CD8-positive, alpha-beta memory T cell (primary cell): ENCODE measurements at regions not wholly inside any gene's neighbourhood (a gene's known extent, or its start where the extent isn't known, plus 50 kb on each side); places are given as distances from the start of the nearest gene placed in this dataset.

ENCODE experiments used
- CTCF ChIA-PET: fragments of 350-600 bp; sonication (Branson Sonifier 250); formaldehyde crosslinking; loops from one replicate; lab custom pipeline; 2021; ENCODE audit warnings: antibody characterized with exemption; lab: Charles Lee
- POLR2A ChIA-PET: fragments of 350-600 bp; sonication (Branson Sonifier 250); formaldehyde crosslinking; loops from one replicate; lab custom pipeline; 2021; ENCODE audit warnings: antibody characterized with exemption; lab: Charles Lee
- DNase-seq, 5 donors: peaks; one replicate each; pipeline versions ENCODE4 v3.0.0 to v3.0.0-alpha.2; 2020 to 2022; ENCODE audit warnings: mixed read lengths in 1 of 5
- H3K27ac ChIP-seq: one replicate; pipeline ENCODE4 v1.7.0; 2013; ENCODE audit warnings: low read depth, mild to moderate bottlenecking, low read length, moderate library complexity
- H3K27me3 ChIP-seq: 2 replicates; pipeline ENCODE4 v1.7.0; 2013; ENCODE audit warnings: low read length, mild to moderate bottlenecking; ENCODE audit not compliant: insufficient read depth, poor library complexity, severe bottlenecking
- H3K36me3 ChIP-seq: 2 replicates; pipeline ENCODE4 v1.7.0; 2013; ENCODE audit warnings: mild to moderate bottlenecking, low read length, moderate library complexity; ENCODE audit not compliant: insufficient read depth
- H3K4me1 ChIP-seq: 2 replicates; pipeline ENCODE4 v1.7.0; 2013; ENCODE audit warnings: mild to moderate bottlenecking, low read length, moderate library complexity; ENCODE audit not compliant: insufficient read depth
- H3K4me3 ChIP-seq: 2 replicates; pipeline ENCODE4 v1.7.0; 2013; ENCODE audit warnings: mild to moderate bottlenecking, low read length
- H3K9me3 ChIP-seq: 2 replicates; pipeline ENCODE4 v1.7.0; 2013; ENCODE audit warnings: mild to moderate bottlenecking, low read length
- H3K27ac Mint-ChIP-seq, 8 donors: one replicate each; pipeline ENCODE4 v1.8.0; 2020 to 2021; ENCODE audit warnings: mixed read lengths in 8 of 8, mild to moderate bottlenecking in 6 of 8, inconsistent platforms in 3 of 8, moderate library complexity in 3 of 8
- H3K27me3 Mint-ChIP-seq, 2 donors: one replicate each; pipeline ENCODE4 v1.8.0; 2020 to 2021; ENCODE audit warnings: mixed read lengths in 2 of 2, mild to moderate bottlenecking in 1 of 2, moderate library complexity in 1 of 2
- H3K36me3 Mint-ChIP-seq, 3 donors: one replicate each; pipeline ENCODE4 v1.8.0; 2020 to 2021; ENCODE audit warnings: mixed read lengths in 3 of 3, inconsistent platforms in 1 of 3, mild to moderate bottlenecking in 1 of 3
- H3K4me1 Mint-ChIP-seq, 3 donors: one replicate each; pipeline ENCODE4 v1.8.0; 2020 to 2021; ENCODE audit warnings: mixed read lengths in 3 of 3, inconsistent platforms in 1 of 3, mild to moderate bottlenecking in 1 of 3
- H3K4me3 Mint-ChIP-seq, 7 donors: one replicate each; pipeline ENCODE4 v1.8.0; 2020 to 2021; ENCODE audit warnings: mixed read lengths in 7 of 7, mild to moderate bottlenecking in 6 of 7, moderate library complexity in 4 of 7, inconsistent platforms in 2 of 7
- H3K9me3 Mint-ChIP-seq, 5 donors: one replicate each; pipeline ENCODE4 v1.8.0; 2020 to 2022; ENCODE audit warnings: mixed read lengths in 5 of 5, mild to moderate bottlenecking in 3 of 5, moderate library complexity in 2 of 5, inconsistent platforms in 1 of 5

GRCh38 chr2:15681089-15681885 lies 89.6 kb downstream of the DDX1 start:
- H3K27me3 ChIP-seq: no peaks in the 10 kb centered on the region
- no peak overlapping the region for H3K27ac Mint-ChIP-seq
- no peaks in the 10 kb centered on the region for H3K36me3 Mint-ChIP-seq
- ChIA-PET CTCF (no interaction called here), POLR2A (no interaction called here)
- H3K4me1 ChIP-seq: no peaks in the 10 kb centered on the region
- no peaks in the 10 kb centered on the region for H3K4me1 Mint-ChIP-seq
- H3K9me3 ChIP-seq: no peaks in the 10 kb centered on the region
- no peaks in the 10 kb centered on the region for H3K27me3 Mint-ChIP-seq
- no peaks in the 10 kb centered on the region for H3K9me3 Mint-ChIP-seq
- H3K4me3 ChIP-seq: no peak overlapping the region
- no peak overlapping the region for H3K27ac ChIP-seq
- no peak overlapping the region for H3K4me3 Mint-ChIP-seq
- no peak for DNase-seq
- H3K36me3 ChIP-seq: no peaks in the 10 kb centered on the region

- H3K4me1 Mint-ChIP-seq: no peaks in the 10 kb centered on the region
- DNase-seq: no peak
- H3K27ac Mint-ChIP-seq: no peak overlapping the region
- H3K9me3 Mint-ChIP-seq: no peaks in the 10 kb centered on the region
- Histone ChIP-seq H3K4me3 (no peak overlapping the region), H3K36me3 (no peaks in the 10 kb centered on the region), H3K27me3 (no peaks in the 10 kb centered on the region), H3K9me3 (no peaks in the 10 kb centered on the region), H3K4me1 (no peaks in the 10 kb centered on the region), H3K27ac (no peak overlapping the region)
- ChIA-PET CTCF (no interaction called here), POLR2A (no interaction called here)
- H3K4me3 Mint-ChIP-seq: no peak overlapping the region
- H3K27me3 Mint-ChIP-seq: no peaks in the 10 kb centered on the region
- H3K36me3 Mint-ChIP-seq: no peaks in the 10 kb centered on the region
These were observed 90.7 kb downstream of the DDX1 start for GRCh38 chr2:15682354-15682753.

GRCh38 chr2:15684161-15685039 lies 92.7 kb downstream of the DDX1 start:
- H3K4me3 Mint-ChIP-seq: no peak overlapping the region
- H3K27ac ChIP-seq: no peak overlapping the region
- H3K4me1 ChIP-seq: no peaks in the 10 kb centered on the region
- no peaks in the 10 kb centered on the region for H3K36me3 ChIP-seq
- peaks cover 2 to 7% of the 10 kb centered on the region in 2 donors for H3K27me3 Mint-ChIP-seq
- H3K9me3 Mint-ChIP-seq: no peaks in the 10 kb centered on the region
- CTCF ChIA-PET: no interaction called here
- no peaks in the 10 kb centered on the region for H3K4me1 Mint-ChIP-seq
- POLR2A ChIA-PET: no interaction called here
- no peaks in the 10 kb centered on the region for H3K27me3 ChIP-seq
- H3K27ac Mint-ChIP-seq: no peak overlapping the region
- H3K36me3 Mint-ChIP-seq: no peaks in the 10 kb centered on the region
- H3K9me3 ChIP-seq: no peaks in the 10 kb centered on the region
- DNase-seq: no peak
- H3K4me3 ChIP-seq: no peak overlapping the region

GRCh38 chr2:15685143-15685542 lies 93.5 kb downstream of the DDX1 start:
- H3K27ac Mint-ChIP-seq: no peak overlapping the region

GRCh38 chr2:15686643-15687042 lies 95.0 kb downstream of the DDX1 start:
- DNase-seq: no peak
- no peaks in the 10 kb centered on the region for H3K4me1 ChIP-seq
- H3K4me1 Mint-ChIP-seq: no peaks in the 10 kb centered on the region
- no peak overlapping the region for H3K27ac ChIP-seq
- no peaks in the 10 kb centered on the region for H3K9me3 ChIP-seq
- H3K4me3 Mint-ChIP-seq: no peak overlapping the region
- CTCF ChIA-PET: no interaction called here
- POLR2A ChIA-PET: no interaction called here
- no peak overlapping the region for H3K4me3 ChIP-seq
- H3K27me3 ChIP-seq: no peaks in the 10 kb centered on the region
- no peak overlapping the region for H3K27ac Mint-ChIP-seq
- H3K36me3 Mint-ChIP-seq: no peaks in the 10 kb centered on the region
- peaks cover 4 to 11% of the 10 kb centered on the region in 2 donors for H3K27me3 Mint-ChIP-seq
- H3K9me3 Mint-ChIP-seq: peaks cover 0 to 2% (median 0%) of the 10 kb centered on the region in 5 donors
- no peaks in the 10 kb centered on the region for H3K36me3 ChIP-seq

More at GRCh38 chr2:15685143-15685542, 93.5 kb downstream of the DDX1 start:
- H3K4me3 Mint-ChIP-seq: no peak overlapping the region
- no peaks in the 10 kb centered on the region for H3K36me3 ChIP-seq
- no peaks in the 10 kb centered on the region for H3K4me1 Mint-ChIP-seq
- no peak for DNase-seq
- H3K4me3 ChIP-seq: no peak overlapping the region
- H3K9me3 ChIP-seq: no peaks in the 10 kb centered on the region
- POLR2A ChIA-PET: no interaction called here
- H3K4me1 ChIP-seq: no peaks in the 10 kb centered on the region
- H3K27ac ChIP-seq: no peak overlapping the region
- H3K27me3 ChIP-seq: no peaks in the 10 kb centered on the region
- CTCF ChIA-PET: no interaction called here
- H3K36me3 Mint-ChIP-seq: no peaks in the 10 kb centered on the region
- H3K9me3 Mint-ChIP-seq: peaks cover 0 to 2% (median 0%) of the 10 kb centered on the region in 5 donors
- peaks cover 2 to 11% of the 10 kb centered on the region in 2 donors for H3K27me3 Mint-ChIP-seq

- no peak overlapping the region for H3K4me3 Mint-ChIP-seq
- Histone ChIP-seq H3K36me3 (no peaks in the 10 kb centered on the region), H3K9me3 (no peaks in the 10 kb centered on the region), H3K27me3 (no peaks in the 10 kb centered on the region), H3K27ac (no peak overlapping the region), H3K4me3 (no peak overlapping the region), H3K4me1 (no peaks in the 10 kb centered on the region)
- DNase-seq: no peak
- peaks cover 0 to 2% (median 0%) of the 10 kb centered on the region in 5 donors for H3K9me3 Mint-ChIP-seq
- H3K4me1 Mint-ChIP-seq: no peaks in the 10 kb centered on the region
- no peak overlapping the region for H3K27ac Mint-ChIP-seq
- POLR2A ChIA-PET: no interaction called here
- H3K27me3 Mint-ChIP-seq: peaks cover 4 to 11% of the 10 kb centered on the region in 2 donors
- CTCF ChIA-PET: no interaction called here
- no peaks in the 10 kb centered on the region for H3K36me3 Mint-ChIP-seq
These were observed 95.6 kb downstream of the DDX1 start for GRCh38 chr2:15687243-15687642.

GRCh38 chr2:15687720-15688119 lies 96.1 kb downstream of the DDX1 start:
- Histone ChIP-seq H3K27ac (no peak overlapping the region), H3K27me3 (no peaks in the 10 kb centered on the region), H3K4me1 (no peaks in the 10 kb centered on the region), H3K9me3 (no peaks in the 10 kb centered on the region), H3K4me3 (no peak overlapping the region), H3K36me3 (no peaks in the 10 kb centered on the region)
- Mint-ChIP-seq H3K4me1 (no peaks in the 10 kb centered on the region), H3K9me3 (peaks cover 0 to 2% (median 0%) of the 10 kb centered on the region in 5 donors), H3K4me3 (no peak overlapping the region), H3K36me3 (no peaks in the 10 kb centered on the region), H3K27me3 (peaks cover 4 to 11% of the 10 kb centered on the region in 2 donors), H3K27ac (no peak overlapping the region)
- DNase-seq: no peak
- ChIA-PET POLR2A (no interaction called here), CTCF (no interaction called here)

- Mint-ChIP-seq H3K4me1 (no peaks in the 10 kb centered on the region), H3K27me3 (peaks cover 6 to 11% of the 10 kb centered on the region in 2 donors)
- H3K36me3 ChIP-seq: no peaks in the 10 kb centered on the region
These were observed 97.4 kb downstream of the DDX1 start for GRCh38 chr2:15688924-15689568.

More at GRCh38 chr2:15688924-15689568, 97.4 kb downstream of the DDX1 start:
- peak overlapping the region in 1 of 8 donors; percentile 31 for H3K27ac Mint-ChIP-seq
- no peak overlapping the region for H3K4me3 Mint-ChIP-seq
- no peaks in the 10 kb centered on the region for H3K9me3 ChIP-seq
- H3K36me3 Mint-ChIP-seq: no peaks in the 10 kb centered on the region
- no peaks in the 10 kb centered on the region for H3K4me1 ChIP-seq
- no peak for DNase-seq
- H3K9me3 Mint-ChIP-seq: peaks cover 0 to 2% (median 0%) of the 10 kb centered on the region in 5 donors
- POLR2A ChIA-PET: no interaction called here
- H3K27me3 ChIP-seq: no peaks in the 10 kb centered on the region
- H3K27ac ChIP-seq: no peak overlapping the region
- CTCF ChIA-PET: no interaction called here
- no peak overlapping the region for H3K4me3 ChIP-seq
